Spleen (tissue), 11 donors: ENCODE measurements at regions not wholly inside any gene's neighbourhood (a gene's known extent, or its start where the extent isn't known, plus 50 kb on each side); places are given as distances from the start of the nearest gene placed in this dataset.

Experiments used
- DNase-seq: peaks from one replicate; pipeline ENCODE4 v3.0.0-alpha.2; 2020
- H3K27ac ChIP-seq, 8 donors: fragments of 200-600 bp; sonication (generic) in 7 of 8; 1 replicate in 4 of 8; 2 replicates in 4 of 8; pipeline versions ENCODE4 v1.5.0 to v1.8.0; 2016 to 2021; ENCODE audit warnings: inconsistent platforms in 4 of 8, mild to moderate bottlenecking in 4 of 8, moderate library complexity in 1 of 8
- H3K27me3 ChIP-seq, 7 donors: fragments of 200-600 bp; sonication (generic) in 6 of 7; replicated peaks in 1 of 7; 1 replicate in 4 of 7; 2 replicates in 3 of 7; pipeline versions ENCODE4 v1.5.0 to v1.8.0; 2016 to 2021; ENCODE audit warnings: inconsistent platforms in 3 of 7, mild to moderate bottlenecking in 1 of 7
- H3K36me3 ChIP-seq, 6 donors: fragments of 200-600 bp; sonication (generic) in 5 of 6; 1 replicate in 4 of 6; 2 replicates in 2 of 6; pipeline versions ENCODE4 v1.5.0 to v1.8.0; 2016 to 2021; ENCODE audit warnings: inconsistent platforms in 2 of 6
- H3K4me1 ChIP-seq, 6 donors: fragments of 200-600 bp; sonication (generic) in 5 of 6; 1 replicate in 3 of 6; 2 replicates in 3 of 6; pipeline versions ENCODE4 v1.5.0 to v1.8.0; 2016 to 2021; ENCODE audit warnings: inconsistent platforms in 3 of 6
- H3K4me3 ChIP-seq, 8 donors: fragments of 200-600 bp; sonication (generic) in 7 of 8; 1 replicate in 4 of 8; 2 replicates in 4 of 8; pipeline versions ENCODE4 v1.5.0 to v1.8.0; 2016 to 2021; ENCODE audit warnings: inconsistent platforms in 4 of 8, mild to moderate bottlenecking in 4 of 8, moderate library complexity in 2 of 8
- H3K9me3 ChIP-seq, 8 donors: fragments of 200-600 bp; sonication (generic) in 7 of 8; 1 replicate in 4 of 8; 2 replicates in 4 of 8; pipeline versions ENCODE4 v1.5.0 to v1.8.0; 2016 to 2021; ENCODE audit warnings: inconsistent platforms in 4 of 8
- POLR2A ChIP-seq, 3 donors: fragments of 450-650 bp; IDR thresholded peaks; one replicate each; pipeline ENCODE4 v1.5.1; 2017; ENCODE audit warnings: antibody characterized with exemption in 3 of 3, mild to moderate bottlenecking in 1 of 3
- POLR2AphosphoS5 ChIP-seq, 3 donors: sonication (generic); formaldehyde crosslinking; IDR thresholded peaks; one replicate each; pipeline ENCODE4 v1.5.1; 2017; ENCODE audit warnings: antibody characterized with exemption in 3 of 3
- WGBS, 5 donors: extraction: QIAGEN DNeasy Blood & Tissue Kit in 3 of 5; methylation state at CpG; one replicate each; pipeline versions ENCODE4 v1.1.5 to v1.1.7; 2013 to 2018; 5-methylcytosine and 5-hydroxymethylcytosine counted together
- intact Hi-C: fragments of 100-400 bp; cut with DNase I; formaldehyde crosslinking; loops from one replicate; pipeline ENCODE4 v1.15.0; 2023; ENCODE audit warnings: low total_unique reads
- TF ChIP-seq, protein P1 (sequence below), 11 experiments: fragments of 200-600 bp in 7 of 11; fragments of 450-650 bp in 4 of 11; sonication (generic) in 4 of 11; IDR thresholded peaks in 8 of 11; conservative IDR thresholded peaks in 3 of 11; 1 replicate in 7 of 11; 2 replicates in 4 of 11; pipeline versions ENCODE4 v1.4.0 to v1.8.0; 2016 to 2021; ENCODE audit warnings: antibody characterized with exemption in 11 of 11, inconsistent platforms in 4 of 11, mild to moderate bottlenecking in 1 of 11
- donor health status: healthy with polysubstance abuse.
- donor health status: DM: no; HTN: no; CAD: no; lungs with moderate emphysema.
- donor health status: DM: no; HTN: no; CAD: no.
- donor health status: Bipolar disorder and iron deficiency.
- donor health status: healthy.
- donor health status: DM: no; HTN: no; CAD: no.
- donor health status: DM: yes; HTN: yes; CAD: no.

DNA sequence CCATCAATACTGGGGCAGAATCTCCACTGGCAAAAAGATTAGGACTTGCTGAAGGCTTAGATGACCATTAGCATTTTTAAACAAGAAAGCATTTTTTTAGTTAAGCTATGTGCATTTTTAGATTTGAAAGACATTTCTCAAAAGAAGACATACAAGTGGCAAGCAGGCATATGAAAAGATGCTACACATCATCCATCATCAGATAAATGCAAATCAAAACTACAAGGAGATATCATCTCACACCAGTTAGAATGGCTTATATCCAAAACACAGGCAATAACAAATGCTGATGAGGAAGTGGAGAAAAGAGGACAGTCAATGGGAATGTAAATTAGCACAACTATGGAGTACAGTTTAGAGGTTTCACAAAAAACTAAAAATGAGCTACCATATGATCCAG is 195.6 kb upstream of the TNC start:
- no peak overlapping the region for H3K27ac ChIP-seq
- H3K4me3 ChIP-seq: no peak overlapping the region
- no peaks in the 10 kb centered on the region for H3K4me1 ChIP-seq
- no peaks in the 10 kb centered on the region for H3K27me3 ChIP-seq
- intact Hi-C loops: no loop called here
- no peak for TF ChIP-seq POLR2A (IDR thresholded peaks at IDR 0.05)
- no peaks in the 10 kb centered on the region for H3K36me3 ChIP-seq
- peaks cover 0 to 22% (median 3%) of the 10 kb centered on the region in 8 donors for H3K9me3 ChIP-seq
- no peak for DNase-seq

DNA sequence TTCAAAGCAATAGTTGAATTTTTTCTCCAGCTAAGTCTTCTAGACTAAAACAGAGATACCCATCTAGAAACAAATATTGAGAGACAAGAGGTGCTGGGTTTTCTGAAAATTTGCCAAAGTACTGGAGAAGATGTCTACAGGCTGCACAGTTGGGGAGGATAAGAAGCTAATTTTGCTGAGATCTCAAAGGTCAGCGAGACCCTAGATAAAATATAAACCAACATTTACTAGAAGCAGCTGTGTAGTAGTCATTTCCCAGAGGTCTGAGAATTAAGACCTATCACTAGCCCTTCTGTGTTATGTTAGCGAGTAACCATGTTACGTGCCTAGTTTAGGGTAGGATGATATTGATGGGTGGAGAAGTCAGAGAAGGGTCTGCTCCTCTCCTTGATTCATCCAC is 208.5 kb upstream of the TNC start:
- no peak overlapping the region for H3K4me3 ChIP-seq
- H3K36me3 ChIP-seq: no peaks in the 10 kb centered on the region
- H3K27me3 ChIP-seq: no peaks in the 10 kb centered on the region
- H3K27ac ChIP-seq: no peak overlapping the region
- no peaks in the 10 kb centered on the region for H3K9me3 ChIP-seq
- intact Hi-C loops: no loop called here
- 87 to 92% (median 89%) methylated on average over 3 of the region's 3 CpGs for WGBS, 5 donors
- no peaks in the 10 kb centered on the region for H3K4me1 ChIP-seq
- DNase-seq: no peak
- TF ChIP-seq, protein P1, sequence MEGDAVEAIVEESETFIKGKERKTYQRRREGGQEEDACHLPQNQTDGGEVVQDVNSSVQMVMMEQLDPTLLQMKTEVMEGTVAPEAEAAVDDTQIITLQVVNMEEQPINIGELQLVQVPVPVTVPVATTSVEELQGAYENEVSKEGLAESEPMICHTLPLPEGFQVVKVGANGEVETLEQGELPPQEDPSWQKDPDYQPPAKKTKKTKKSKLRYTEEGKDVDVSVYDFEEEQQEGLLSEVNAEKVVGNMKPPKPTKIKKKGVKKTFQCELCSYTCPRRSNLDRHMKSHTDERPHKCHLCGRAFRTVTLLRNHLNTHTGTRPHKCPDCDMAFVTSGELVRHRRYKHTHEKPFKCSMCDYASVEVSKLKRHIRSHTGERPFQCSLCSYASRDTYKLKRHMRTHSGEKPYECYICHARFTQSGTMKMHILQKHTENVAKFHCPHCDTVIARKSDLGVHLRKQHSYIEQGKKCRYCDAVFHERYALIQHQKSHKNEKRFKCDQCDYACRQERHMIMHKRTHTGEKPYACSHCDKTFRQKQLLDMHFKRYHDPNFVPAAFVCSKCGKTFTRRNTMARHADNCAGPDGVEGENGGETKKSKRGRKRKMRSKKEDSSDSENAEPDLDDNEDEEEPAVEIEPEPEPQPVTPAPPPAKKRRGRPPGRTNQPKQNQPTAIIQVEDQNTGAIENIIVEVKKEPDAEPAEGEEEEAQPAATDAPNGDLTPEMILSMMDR (IDR thresholded peaks at IDR 0.05 in 8 of 11, conservative IDR thresholded peaks at IDR 0.05 in 3 of 11): no peak
- TF ChIP-seq POLR2A (IDR thresholded peaks at IDR 0.05) (no peak), POLR2AphosphoS5 (IDR thresholded peaks at IDR 0.05) (no peak)

DNA sequence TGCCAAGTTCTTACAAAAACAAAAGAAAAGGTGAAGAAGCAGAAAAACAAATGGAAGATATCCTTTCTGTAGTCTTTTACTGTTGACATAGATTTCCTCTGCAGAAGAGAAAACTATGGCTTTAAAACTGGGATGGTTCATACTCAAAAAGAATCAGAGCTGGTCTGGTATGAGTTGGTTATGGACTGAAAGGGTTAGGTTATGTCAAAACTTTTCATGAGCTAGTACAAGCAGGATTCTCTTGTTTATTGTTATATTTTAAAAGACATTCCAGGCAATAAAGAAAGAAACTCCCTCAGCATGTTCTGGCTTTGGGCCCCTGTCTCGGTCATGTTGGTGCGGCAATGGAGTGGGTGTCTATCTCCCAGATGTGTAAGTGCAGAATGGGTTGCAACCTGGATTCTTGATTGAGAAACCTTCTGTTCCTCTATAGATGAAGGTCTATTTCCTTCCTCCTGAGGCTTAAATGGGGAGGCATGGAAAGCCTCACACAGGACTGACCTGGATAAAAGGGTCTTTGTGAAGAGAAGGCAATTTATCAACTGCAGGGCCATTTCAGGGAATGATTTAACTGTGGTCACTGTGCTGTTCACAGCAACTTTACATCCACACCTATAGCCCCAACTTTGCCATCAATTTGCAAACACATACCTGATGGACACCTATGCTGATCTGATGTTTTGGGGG is 209.6 kb upstream of the TNC start:
- Histone ChIP-seq H3K9me3 (no peaks in the 10 kb centered on the region), H3K4me1 (no peaks in the 10 kb centered on the region), H3K4me3 (no peak overlapping the region), H3K27me3 (no peaks in the 10 kb centered on the region), H3K27ac (no peak overlapping the region), H3K36me3 (no peaks in the 10 kb centered on the region)
- TF ChIP-seq POLR2AphosphoS5 (IDR thresholded peaks at IDR 0.05) (no peak), POLR2A (IDR thresholded peaks at IDR 0.05) (no peak)
- TF ChIP-seq, protein P1 (IDR thresholded peaks at IDR 0.05 in 8 of 11, conservative IDR thresholded peaks at IDR 0.05 in 3 of 11): no peak
- intact Hi-C loops: no loop called here
- 57 to 94% (median 87%) methylated on average over 2 of the region's 2 CpGs for WGBS, 5 donors
- DNase-seq: no peak

DNA sequence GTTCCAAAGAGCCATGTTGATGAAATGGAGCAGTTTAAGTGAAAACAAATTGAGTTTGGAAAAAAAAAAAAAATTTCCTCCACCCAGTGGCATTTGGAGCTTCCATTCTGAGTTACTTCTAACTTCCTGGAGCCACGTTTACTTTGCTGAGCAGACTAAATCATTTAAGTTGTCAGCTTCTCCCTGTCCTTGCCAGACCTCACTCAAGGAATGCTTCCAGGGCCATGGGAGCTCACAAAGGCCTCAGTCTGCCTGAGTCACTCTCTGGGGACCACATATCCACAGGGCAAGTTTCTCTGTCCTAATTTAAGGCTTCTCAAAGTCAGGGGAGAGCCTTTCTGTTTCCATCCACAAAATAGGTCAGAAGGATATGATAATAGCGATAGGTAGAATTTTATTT is 210.3 kb upstream of the TNC start:
- TF ChIP-seq, protein P1 (IDR thresholded peaks at IDR 0.05 in 8 of 11, conservative IDR thresholded peaks at IDR 0.05 in 3 of 11): no peak
- TF ChIP-seq POLR2AphosphoS5 (IDR thresholded peaks at IDR 0.05) (no peak), POLR2A (IDR thresholded peaks at IDR 0.05) (no peak)
- Histone ChIP-seq H3K9me3 (no peaks in the 10 kb centered on the region), H3K27ac (peak overlapping the region in 2 of 8 donors; percentile 23 to 39), H3K4me3 (no peak overlapping the region), H3K36me3 (no peaks in the 10 kb centered on the region), H3K27me3 (no peaks in the 10 kb centered on the region), H3K4me1 (no peaks in the 10 kb centered on the region)
- DNase-seq: no peak
- intact Hi-C loops: no loop called here
- WGBS, 5 donors: 44 to 49% (median 47%) methylated on average over 2 of the region's 2 CpGs

DNA sequence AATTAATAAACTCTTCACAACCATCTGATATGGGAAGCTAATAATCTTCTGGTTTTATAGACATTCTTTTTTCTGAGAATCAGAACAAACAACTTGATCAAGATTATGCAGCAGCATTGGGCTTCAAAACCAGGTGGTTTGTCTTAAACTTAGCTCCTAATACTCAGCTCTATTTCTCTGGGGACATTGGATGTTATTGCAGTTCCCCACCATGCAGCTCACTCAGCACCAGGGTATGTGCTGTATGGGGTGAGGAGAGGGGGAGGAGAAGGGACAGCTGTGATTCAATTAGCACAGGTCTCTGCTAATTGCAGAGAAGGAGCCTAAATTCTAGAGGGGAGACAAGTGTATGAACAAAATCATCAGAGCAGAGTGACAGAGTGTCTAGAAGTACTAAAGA is 210.7 kb upstream of the TNC start:
- no peaks in the 10 kb centered on the region for H3K4me1 ChIP-seq
- no peaks in the 10 kb centered on the region for H3K27me3 ChIP-seq
- TF ChIP-seq POLR2A (IDR thresholded peaks at IDR 0.05) (no peak), POLR2AphosphoS5 (IDR thresholded peaks at IDR 0.05) (no peak)
- TF ChIP-seq, protein P1 (IDR thresholded peaks at IDR 0.05 in 8 of 11, conservative IDR thresholded peaks at IDR 0.05 in 3 of 11): no peak
- no peak overlapping the region for H3K4me3 ChIP-seq
- no peaks in the 10 kb centered on the region for H3K9me3 ChIP-seq
- DNase-seq: no peak
- H3K27ac ChIP-seq: peak overlapping the region in 2 of 8 donors; percentile 23 to 39
- H3K36me3 ChIP-seq: no peaks in the 10 kb centered on the region
- intact Hi-C loops: no loop called here
